ENCODE measurements at regions not wholly inside any gene's neighbourhood (a gene's known extent, or its start where the extent isn't known, plus 50 kb on each side); places are given as distances from the start of the nearest gene placed in this dataset.
A peak's percentile ranks its signal among the peaks of the same experiment; 100 is the strongest.

DNA sequence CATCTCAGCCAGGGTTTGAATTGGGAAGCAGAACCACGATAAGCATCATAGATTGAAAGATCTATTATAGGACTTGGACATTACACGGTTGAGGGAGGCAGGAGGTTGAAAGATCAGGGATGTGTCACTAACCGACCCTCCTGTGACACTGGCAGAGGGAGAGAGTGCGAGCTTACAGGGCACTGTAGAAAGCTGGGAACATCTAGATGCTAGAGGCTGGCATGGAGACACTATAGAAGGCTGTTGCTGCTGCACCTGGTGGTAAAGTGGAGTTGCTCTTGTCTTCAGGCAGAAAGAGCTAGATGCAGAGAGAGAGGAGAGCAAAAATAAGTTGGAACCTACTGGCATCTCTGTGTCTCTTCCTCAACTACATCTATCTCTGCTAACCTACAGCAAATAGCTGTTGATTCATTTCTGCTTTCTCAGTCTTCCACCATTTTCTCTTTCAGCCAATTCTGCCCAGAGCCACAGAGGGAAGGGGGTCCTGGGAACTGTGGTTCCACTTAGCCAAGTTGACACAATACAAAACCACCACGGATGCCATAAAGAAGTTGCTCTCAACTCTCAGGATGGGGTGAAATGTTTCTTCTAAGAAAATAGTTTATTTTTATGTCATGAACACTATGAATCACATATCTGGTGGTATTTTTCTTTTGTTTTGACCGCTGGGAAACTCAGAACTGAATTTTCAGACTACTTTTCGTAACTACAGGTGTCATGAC lies 155.9 kb downstream of the ZNF281 start:
- DNase-seq (ENCODE audit: low read depth in 2 of 2) = peak; percentile 17 to 27

DNA sequence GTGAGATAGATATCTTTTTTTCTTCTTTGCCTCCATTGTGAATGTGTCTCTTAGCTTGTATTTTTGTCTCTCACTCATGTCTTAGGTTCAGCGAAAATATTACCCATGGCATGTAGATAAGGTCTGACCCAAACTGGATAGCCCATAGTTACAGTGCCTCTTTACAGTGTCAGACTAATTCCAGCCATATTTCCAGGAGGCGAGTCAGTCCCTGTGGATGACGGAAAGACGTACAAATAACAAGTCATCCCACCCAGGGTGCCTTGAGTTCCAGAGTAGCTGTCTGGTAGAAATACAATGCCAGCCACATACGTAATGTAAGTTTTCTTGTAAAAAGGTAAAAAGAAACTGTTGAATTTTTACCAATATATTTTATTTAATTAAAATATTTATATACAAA lies 157.3 kb downstream of the ZNF281 start:
- no peak for DNase-seq (ENCODE audit: low read depth in 2 of 2)

DNA sequence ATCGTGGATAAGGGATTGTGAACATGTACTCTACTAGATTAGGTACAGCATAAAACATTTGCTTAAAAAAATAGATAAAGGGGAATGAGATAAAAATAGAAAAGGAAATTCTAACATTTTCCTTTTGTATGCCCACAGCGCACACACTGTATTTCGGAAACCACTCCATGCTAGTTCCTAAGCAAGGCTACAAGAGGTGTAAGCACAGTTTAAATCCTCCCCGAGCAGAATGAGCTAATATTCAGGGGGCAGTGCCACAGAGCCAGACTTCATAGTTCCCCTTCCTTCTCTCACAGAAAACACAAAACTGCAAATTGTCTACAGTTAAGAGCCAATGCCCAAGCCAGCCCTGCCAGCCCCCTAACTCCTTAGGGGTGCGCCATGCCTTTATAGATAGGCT lies 159.4 kb downstream of the ZNF281 start:
- DNase-seq (ENCODE audit: low read depth in 2 of 2) = no peak

DNA sequence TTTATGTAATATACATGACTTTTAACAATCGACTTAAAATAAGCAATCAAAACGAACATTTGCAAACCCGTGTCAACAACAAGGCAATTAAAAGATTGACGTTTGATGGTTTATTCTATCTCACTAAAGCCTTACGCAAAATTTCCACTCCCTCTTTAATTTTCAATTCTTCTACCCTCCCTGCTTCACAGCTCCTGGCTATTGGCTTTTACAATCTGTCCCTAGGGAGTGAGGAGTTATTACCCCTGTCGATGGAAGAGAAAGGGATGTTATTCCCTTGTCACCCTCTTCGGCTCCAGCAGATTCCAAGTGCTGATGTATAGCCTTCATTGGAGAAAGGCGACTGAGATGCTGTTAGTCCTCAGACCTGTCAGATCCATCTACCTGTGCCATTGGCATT lies 161.3 kb downstream of the ZNF281 start:
- no peak for DNase-seq (ENCODE audit: low read depth in 2 of 2)

DNA sequence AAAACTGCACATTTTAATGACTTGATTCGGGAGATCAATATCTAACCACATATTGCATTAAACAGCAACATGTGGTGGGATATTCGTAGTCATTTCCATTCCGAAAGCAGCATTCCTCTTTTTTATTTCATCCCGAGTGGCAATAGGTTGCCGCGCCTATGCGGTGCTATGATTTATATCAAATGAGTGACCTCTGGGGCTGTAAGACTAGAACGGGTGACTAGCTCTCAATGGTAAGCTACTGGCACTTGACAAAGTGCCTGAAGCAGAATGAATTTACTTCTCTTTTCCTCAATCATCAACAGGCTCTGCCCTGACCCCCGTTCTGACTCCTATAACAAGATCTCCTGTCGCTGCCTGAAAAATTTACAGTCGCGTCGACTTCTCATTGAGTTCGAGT lies 162.3 kb downstream of the ZNF281 start:
- no peak for DNase-seq (ENCODE audit: low read depth in 2 of 2)

DNA sequence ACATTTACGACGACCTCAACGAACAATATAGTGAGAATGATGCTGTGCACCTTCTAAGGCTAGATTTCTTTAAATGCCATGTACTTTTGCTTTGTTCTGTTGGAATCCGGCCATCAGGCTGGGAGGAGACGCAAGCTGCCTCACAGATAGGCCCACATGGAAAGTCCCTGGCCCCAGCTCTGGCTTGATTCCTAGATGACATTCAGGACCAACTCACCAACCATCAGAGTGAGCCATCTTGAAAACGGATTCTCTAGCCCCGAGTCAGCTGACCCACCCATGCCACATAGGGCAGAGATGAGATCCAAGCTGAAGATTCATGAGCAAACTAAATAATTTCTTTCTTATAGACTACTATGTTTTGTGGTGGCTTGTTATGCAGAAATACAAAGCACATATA lies 164.4 kb downstream of the ZNF281 start:
- no peak for DNase-seq (ENCODE audit: low read depth in 2 of 2)

DNA sequence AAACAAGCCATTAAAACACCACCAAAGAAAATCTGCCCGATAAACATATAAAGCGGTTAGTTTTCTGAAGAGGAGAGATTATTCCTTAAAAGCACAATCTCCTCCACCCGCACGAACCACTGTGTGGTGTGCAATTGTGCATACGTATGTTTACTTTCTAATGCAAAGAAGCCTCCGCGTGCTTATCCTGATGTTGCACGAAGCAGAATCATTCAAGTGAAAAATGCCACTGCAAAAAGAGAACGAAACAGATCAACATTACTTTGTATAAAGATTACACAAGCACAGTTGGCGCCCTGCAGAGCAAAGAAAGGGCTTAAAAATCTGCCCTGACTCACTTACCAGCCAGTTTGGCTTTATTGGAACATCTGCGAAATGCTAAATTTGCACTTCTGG lies 166.8 kb downstream of the ZNF281 start:
- DNase-seq (ENCODE audit: low read depth in 2 of 2) = no peak

DNA sequence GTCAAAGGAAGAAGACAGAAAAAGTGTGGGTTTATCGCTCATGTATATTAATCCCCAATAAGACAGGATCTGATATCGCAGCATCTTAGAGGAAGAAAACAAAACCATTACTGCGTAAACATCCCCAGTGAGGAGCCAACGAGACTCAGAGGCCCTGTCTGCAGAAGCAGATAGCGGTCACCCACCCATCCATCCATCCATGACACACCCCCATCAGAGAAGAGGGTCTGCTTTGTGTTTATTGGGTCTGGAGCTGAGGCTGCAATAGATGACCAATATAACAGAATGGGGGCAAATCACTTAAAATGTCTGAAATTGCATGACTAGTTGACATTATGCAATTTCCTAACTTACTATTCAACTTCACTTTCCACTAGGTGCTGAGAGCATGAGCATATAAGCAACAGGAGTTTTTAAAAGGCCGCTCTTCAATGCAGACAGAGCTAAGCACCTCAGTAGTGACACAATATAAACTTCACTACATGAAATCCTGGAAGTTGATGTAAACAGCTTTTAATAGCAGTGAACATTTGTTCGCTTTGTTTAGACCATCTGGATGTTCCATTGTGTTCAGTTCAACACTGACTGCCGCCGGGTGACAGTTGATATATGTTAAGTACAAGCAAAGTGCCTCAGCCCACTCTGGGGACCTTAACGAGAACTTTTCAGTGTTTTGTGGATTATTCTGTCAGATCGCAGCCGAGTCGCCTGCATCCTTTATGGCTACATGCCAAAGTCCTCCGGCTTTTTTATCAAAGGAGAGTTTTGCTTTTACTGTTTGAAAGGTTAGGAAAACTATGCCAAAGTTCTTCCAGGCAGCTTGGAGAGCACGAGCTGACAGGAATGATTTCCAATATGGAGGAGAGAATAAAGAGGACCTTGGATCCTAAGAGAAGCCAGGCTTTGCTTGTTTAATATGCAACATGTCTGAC lies 167.5 kb downstream of the ZNF281 start:
- DNase-seq (ENCODE audit: low read depth in 2 of 2) = no peak

DNA sequence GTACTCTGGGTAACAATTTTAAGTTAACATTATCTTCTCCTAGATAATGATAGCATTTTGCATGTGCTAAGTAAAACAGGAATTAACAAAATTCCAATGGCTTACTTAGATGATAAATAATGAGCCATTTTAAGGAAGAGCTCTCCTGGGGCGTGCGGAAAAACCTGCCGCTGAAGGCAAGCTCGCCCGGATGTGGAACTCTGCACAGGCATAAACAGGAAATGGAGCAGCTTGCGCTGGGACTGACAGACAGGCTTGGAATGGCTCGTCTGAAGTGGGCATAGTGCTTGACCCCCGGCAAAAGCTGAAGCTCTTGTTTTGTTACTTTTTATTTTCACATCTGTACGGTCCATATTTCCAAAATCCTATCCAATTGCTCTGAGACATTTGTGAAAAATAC lies 169.2 kb downstream of the ZNF281 start:
- DNase-seq (ENCODE audit: low read depth in 2 of 2) = no peak

DNA sequence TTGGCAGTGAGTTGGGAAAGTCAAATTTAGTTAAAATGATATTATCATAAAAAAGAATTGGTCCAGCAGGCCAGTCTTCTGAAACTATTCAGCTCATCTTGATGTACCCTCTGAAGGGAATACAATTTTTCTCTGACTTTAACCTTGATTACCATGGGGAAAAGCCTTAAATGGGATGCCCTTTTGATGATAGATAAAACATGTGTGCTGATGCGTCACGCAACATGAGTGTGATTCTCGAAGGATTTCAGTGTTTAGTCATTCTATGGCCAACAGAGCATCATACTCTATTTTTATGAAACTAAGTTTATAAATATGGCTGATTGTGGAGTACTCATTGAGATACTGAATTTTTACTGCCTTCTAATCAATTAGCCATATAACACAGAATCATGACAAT lies 171.5 kb downstream of the ZNF281 start:
- no peak for DNase-seq (ENCODE audit: low read depth in 2 of 2)

DNA sequence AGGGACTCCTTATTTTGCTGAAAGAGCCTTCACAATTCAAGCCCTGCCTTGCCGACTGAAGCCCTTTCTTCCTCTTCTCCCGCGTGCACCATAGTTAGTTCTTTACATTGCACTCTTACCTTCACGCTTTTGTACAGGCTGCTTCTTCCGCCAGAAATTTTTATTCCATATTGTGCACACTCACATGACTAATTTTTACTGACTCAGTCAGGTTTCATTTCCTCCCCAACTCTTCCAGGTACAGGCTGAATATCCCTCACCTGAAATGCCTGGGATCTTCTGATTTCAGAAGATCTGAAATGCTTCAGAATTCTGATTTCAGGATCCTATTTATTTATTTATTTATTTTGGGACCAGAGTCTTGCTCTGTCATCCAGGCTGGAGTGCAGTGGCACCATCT lies 172.8 kb downstream of the ZNF281 start:
- no peak for DNase-seq (ENCODE audit: low read depth in 2 of 2)

DNA sequence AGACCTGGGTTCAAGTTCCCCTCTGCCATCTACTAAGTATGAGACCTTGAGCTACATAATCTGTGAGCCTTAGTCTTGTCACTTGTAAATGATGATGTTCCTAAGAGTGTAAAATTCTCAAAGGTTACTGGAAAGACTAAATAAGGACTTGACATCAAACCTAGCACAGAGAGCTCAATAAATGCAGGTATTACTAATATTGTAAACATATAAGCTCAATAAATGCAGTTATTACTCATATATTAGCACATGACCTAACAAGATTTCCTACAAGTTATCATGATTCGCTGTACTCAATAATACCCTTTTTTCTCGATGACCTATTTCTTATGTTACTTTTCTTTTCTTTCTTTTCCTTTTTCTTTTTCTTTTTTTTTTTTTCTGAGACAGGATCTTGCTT lies 174.9 kb downstream of the ZNF281 start:
- DNase-seq (ENCODE audit: low read depth in 2 of 2) = no peak

DNA sequence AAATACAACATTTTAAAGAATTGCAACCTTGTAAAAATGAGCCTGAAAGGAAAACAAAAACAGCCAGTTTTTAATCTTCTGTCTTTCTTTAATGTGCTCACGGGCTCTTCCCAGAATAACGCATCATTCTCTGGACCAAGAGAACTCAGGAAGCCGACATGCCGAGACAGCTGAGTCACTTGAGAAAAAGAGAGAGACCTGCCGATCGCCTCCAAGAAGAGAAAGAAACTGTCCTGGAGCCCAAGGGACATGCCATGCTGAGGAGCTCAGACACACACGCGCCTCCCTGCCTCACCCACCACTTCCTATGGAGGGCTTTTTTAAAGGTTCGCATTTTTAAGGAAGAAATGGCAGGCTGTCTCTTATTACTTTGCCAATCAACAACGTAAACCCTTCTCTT lies 176.4 kb downstream of the ZNF281 start:
- DNase-seq (ENCODE audit: low read depth in 2 of 2) = no peak

DNA sequence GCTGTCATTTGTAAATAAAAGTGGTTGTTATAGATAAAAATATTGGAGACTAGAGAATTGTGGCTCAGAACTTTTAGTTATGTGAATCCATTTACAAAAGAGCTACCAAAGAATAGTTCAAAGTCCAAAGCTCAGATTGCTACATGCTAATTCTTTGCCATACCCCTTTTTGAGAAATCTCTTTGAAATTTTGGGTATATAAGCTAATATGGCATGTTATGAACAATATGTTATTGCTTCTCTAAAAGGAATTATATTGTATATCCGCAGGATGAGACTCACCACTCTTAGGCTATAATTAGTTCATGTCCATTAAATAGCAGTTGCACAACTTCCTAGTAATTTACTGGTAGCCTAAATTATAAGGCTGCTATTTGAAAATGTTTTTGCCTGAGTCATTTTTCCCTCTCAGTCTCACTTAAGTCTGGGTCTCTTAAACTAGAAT lies 178.0 kb downstream of the ZNF281 start:
- no peak for DNase-seq (ENCODE audit: low read depth in 2 of 2)

DNA sequence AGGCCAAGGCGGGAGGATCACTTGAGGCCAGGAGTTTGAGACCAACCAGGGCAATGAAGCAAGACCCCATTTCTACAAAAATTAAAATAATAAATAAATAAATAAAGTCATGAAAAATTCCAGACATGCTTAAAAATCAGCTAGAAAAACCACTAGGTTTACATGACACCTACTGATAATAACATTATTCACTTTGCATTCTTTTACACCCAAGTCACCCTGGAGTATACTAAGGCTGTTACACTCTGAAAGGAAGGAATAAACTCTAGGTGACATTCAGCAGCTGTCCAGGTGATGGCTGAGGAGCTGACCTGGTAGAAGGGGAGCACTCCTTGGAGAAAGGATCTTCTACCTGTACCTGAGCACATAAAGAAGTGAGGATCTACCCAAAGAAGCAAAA lies 179.2 kb downstream of the ZNF281 start:
- no peak for DNase-seq (ENCODE audit: low read depth in 2 of 2)

DNA sequence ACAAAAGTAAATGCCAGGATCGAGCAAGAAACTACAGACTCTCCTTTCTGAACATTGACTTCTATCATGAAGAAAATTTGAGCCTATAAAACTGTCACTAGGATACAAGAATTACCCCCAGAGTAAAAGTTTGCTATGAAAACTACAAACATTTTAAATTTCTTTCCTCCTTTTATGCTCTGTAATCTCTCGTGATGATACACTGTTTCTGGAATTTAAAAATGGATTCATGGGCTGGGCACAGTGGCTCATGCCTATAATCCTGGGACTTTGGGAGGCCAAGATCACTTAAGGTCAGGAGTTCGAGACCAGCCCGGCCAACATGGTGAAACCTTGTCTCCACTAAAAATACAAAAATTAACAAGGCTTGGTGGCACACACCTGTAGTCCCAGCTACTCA lies 181.3 kb downstream of the ZNF281 start:
- DNase-seq (ENCODE audit: low read depth in 2 of 2) = no peak

DNA sequence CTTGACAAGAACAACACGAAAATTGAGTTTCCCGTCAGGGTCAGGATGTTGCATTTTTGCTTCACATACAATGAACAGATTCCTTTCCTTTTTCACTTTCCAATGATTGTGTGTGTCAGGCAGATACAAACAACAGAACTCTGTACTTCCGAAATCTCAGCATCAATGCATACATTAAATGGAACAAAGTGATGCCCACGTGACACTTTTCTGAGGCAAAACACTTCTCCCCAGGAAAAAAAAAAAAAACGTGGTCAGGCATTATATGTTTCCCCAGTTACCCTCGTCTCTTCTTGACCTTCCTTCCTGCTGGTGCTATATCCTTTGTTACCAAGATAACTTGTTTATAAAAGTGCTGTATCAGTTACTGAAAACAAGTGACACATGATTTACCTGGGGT lies 181.8 kb downstream of the ZNF281 start:
- no peak for DNase-seq (ENCODE audit: low read depth in 2 of 2)
